GM18907 (cell line): ENCODE measurements at regions not wholly inside any gene's neighbourhood (a gene's known extent, or its start where the extent isn't known, plus 50 kb on each side); places are given as distances from the start of the nearest gene placed in this dataset.
"Not testable (repeated sequence)": the region's sequence is repeated elsewhere in the genome, so short reads cannot be mapped to it uniquely, and the experiment has no call there.

Source experiments
- ATAC-seq: cut with Tn5 transposase; IDR thresholded peaks from one replicate; pipeline ENCODE4 v1.9.1; 2021; ENCODE audit warnings: mild to moderate bottlenecking, moderate library complexity; ENCODE audit not compliant: unreplicated experiment

DNA sequence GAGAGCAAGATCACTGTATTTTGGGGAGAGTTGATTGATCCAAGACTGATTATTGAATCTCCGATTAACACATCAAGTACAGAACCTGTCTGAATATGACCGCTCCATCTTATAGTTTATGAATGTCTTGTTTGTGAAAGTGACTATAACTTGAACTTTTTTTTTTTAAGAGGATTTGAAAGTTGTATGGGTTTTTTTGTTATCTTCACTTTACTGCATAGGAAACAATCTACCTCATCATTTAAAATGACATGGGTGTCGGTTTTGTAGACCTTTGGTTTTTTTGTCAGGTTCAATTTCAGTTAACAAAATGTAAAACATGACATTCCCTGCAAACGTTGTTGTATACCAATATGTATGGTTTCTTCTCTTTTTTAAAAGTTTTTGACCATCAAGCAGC lies 103.0 kb upstream of the NUDT6 start:
- ATAC-seq: no peak

DNA sequence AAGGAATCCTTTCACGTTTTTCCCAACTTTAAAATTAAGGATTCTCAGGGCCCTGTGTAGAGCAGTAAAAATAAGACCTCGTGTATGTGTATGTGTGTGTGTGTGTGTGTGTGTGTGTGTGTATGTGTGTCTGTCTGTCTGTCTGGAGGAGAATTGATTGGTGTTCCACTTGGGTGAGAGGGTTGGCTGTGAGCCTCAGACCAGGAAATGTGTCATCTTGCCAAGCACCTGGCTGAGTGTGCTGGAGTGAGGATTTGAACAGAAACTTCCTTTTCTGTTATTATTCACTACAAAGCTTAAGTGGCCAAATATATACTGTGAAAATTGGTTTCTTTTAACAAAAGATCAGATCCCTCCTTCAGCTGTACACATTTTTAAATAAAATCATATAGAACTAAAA lies 103.6 kb upstream of the NUDT6 start:
- not testable (repeated sequence) for ATAC-seq

DNA sequence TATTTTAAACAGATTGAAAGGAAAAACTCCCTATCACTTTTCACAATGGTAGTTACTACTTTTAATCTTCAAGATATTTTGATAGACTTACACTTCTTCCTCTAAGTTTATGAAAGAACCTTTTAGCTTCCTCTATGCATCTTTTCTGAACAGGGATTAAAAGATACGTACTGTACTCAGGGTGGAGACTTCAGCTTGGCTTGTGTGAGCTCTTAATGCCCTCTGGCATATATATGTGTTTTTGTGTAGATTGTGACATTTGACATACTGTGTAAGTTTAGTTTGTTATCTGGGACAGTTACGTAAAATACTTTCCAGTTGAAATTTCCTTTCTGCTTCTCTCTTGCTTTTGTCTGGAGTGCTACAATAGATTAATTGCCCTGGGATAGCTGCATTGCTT lies 109.3 kb upstream of the NUDT6 start:
- no peak for ATAC-seq

DNA sequence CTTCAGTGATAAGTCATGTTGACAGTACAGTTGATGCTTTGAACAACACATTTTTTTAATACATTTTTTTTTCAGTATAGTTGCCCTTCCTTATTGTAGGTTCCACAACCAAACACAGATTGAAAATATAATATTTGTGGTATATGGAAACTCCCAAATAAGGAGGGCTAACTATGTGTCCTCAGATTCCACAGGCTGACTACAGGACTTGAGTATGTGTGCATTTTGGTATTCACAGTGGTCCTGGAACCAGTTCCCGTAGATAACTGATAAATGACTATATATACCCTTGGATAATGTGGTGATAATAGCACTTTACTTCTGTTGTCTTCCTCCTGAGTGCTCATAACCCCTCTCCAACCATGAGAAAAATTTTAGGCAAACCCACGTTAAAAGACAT lies 111.6 kb upstream of the NUDT6 start:
- no peak for ATAC-seq

DNA sequence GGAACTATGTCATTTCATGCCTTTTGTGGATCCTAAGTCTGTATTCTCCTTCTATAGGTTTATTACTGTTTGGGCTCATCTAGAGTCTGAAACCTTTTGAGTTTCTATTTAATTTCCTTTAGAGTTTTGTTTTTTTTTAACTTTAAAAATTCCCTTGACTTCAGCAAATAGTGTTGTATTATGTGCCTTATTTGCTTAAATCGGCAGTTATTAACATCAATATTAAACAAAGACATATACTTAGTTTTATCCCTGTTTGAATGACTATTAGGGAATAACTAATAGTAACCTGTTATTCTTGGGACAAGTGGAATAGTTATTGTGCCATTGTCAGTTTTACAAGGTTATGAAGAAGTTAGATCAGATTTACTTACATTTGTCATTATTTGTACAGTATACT lies 112.8 kb upstream of the NUDT6 start:
- ATAC-seq: no peak

DNA sequence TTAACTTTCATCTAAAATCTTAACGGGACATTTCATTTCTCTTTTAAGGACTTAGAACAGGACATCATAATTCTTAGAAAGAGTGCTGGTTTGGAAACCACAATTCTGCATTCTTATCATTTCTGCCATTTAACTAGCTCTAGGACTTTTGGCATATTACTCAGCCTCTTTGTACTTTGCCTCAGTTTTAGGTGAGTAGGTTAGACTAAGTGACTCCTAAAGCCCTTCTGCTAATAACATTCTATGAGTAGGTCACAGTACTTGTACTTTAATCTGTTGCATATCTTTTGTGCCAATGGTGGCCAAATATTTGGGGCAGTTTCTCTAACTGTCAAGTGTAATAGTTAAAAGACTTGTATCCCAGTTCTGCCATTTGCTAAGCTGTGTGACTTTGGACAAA lies 115.4 kb upstream of the NUDT6 start:
- no peak for ATAC-seq

DNA sequence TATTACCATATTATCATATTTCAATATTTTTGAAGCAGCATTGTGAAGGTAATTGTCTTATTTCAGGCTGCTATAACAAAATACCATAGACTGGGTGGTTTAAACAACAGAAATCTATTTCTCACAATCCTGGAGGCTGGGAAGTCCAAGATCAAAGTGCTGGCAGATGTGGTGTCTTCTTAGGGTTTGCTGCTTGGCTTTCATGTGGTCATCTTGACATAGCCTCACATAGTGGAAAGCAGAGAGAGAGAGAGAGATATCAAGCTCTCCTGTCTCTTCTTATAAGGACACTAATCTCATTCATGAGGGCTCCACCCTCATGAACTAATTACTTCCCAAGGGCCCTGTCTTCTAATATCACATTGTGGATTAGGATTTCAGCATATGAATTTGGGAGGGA lies 119.7 kb upstream of the NUDT6 start:
- no peak for ATAC-seq

DNA sequence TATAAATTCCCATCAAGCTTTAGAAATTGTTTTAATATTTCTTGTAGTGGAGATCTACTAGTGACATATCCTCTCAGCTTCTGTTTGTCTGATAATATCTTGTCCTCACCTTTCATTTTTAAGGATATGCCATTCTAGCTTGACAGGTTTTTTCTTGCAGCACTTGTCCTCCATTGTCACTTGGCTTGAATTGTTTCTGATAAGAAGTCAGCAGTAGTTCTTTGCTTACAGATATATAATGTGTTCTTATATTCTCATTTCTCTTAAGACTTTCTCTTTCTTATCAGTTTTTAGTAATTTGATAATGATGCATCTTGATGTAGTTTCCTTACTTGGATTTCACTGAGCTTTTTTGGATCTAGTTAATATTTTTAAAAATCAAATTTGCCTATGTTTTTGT lies 120.6 kb upstream of the NUDT6 start:
- no peak for ATAC-seq

DNA sequence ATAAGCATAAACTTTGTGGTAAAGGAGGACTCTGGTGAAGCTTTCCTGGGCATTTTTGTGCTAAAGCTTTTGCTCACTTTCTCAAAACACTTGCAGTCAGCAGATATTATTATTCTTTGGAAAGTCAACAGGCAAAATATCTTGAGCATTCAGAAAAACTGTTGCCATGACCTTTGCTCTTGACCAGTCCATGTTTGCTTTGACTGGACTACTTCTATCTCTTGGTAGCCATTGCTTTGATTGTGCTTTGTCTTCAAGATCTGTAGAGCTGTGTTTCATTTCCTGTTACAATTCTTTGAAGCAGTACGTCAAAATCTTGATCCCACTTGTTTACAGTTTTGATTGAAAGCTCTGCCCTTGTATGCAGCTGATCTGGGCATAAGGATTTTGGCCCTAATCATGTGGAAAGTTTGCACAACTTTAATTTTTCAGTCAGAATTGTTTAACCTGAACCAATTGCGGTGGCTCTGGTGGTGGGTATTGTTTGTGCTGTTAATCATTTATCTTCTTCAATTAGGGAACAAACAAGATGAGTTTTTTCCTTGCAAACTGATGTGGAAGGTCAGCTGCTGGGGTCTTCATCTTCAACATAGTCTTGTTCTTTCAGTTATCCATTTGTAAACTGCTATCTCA lies 121.5 kb upstream of the NUDT6 start:
- no peak for ATAC-seq

DNA sequence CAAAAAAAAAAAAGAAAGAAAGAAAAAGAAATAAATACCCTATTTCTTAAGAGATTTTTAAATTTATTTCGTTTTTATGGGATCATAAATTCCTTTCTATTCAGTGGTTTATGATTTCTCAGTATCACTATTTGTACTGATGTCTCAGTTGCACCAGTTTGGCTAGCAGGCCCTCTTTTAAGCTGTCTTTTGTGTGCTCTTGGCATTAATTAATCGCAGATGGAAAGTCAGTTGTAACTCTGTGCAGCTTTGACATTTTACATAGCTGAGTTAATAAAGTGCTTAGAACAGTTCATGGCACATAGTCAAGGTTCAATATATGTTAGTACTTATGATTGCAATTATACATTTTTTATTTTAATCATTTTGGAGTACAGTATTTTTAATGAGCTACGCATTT lies 123.7 kb upstream of the NUDT6 start:
- ATAC-seq: no peak

DNA sequence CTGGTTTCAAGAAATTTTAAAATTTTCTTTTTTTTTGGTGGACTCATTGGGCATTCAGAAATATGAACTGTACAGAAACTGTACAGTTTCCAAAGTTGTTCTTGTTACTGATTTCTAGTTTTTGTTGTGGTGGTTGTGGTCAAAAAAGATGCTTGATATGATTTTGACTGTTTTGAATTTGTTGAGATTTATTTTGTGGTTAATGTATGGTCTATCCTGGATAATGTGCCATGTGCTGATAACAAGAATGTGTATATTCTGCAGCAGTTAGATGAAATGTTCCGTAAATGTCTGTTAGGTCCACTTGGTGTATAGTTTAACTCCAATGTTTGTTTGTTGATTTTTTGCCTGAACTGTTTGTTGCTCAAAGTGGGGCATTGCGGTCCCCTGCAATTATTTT lies 127.6 kb upstream of the NUDT6 start:
- ATAC-seq: no peak

DNA sequence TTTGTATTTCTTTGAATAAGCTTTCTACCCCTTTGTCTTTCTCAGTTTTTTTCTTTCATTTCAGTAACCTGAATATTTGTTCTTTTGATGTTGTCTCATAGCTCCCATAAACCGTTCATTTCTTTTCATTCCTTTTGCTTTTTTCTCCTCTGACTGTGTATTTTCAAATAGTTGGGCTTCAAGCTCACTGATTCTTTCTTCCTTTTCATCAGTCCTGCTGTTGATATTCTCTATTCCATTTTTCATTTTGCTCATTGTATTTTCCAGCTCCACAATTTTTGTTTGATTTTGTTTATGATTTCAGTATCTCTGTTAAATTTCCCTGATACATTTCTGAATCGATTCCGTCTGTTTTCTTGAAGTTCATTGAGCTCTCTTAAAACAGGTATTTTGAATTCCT lies 129.6 kb upstream of the NUDT6 start:
- ATAC-seq: no peak

DNA sequence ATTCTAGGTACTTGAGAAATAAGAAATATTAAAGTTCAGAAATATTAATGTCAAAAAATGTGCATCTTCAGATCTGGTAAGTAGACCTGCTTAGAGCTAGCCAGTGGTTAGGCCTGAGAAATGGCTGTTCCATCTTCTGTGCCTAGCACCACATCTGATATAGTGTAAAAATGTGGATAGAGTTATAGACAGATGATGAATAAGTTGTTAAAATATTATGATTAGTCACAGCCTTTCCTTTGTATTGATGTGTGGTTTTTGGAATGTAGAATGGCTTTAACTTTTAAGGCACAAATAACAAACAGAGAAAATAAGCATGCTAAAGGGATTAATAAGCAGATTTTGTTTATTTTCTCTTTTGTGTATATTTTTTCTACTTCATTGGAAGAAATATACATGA lies 133.5 kb upstream of the NUDT6 start:
- ATAC-seq: no peak

DNA sequence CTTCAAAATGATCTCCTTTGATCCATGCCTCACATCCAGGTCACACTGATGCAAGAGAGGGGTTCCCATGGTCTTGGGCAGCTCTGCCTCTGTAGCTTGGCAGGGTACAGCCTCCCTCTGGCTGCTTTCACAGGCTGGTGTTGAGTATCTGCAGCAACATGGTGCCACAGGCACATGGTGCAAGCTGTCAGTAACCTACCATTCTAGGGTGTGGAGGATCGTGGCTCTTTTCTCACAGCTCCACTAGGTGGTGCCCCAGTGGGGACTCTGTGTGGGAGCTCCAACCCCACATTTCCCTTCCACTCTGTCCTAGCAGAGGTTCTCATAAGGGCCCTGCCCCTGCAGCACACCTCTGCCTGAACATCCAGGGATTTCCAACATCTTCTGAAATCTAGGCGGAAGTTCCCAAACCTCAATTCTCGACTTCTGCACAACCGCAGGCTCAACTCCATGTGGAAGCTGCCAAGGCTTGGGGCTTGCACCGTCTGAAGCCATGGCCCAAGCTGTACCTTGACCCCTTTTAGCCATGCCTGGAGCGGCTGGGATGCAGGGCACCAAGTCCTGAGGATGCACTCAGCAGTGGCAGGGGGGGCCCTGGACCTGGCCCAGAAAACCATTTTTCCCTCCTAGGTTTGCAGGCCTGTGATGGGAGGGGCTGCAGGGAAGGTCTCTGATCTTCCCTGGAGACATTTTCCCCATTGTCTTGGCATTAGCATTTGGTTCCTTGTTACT lies 137.8 kb upstream of the NUDT6 start:
- ATAC-seq: no peak

DNA sequence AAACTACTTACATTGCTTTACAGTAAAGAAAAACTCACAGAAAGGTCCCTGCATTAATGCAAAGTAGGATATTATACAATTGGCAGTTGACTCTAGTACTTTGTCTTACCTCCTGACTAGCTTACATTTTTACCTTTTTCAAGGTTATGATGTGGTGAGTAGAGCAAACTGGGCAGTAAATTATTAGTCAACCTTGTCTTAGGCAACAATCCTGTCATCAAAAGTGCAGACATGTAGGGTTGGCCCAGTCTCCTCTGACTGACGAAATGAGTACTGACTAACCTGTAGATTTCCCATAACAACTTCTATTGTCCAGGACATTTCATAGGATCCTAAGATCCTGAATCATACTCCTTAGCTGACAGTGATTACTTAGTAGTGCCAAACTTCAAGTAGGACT lies 142.0 kb upstream of the NUDT6 start:
- ATAC-seq: no peak

DNA sequence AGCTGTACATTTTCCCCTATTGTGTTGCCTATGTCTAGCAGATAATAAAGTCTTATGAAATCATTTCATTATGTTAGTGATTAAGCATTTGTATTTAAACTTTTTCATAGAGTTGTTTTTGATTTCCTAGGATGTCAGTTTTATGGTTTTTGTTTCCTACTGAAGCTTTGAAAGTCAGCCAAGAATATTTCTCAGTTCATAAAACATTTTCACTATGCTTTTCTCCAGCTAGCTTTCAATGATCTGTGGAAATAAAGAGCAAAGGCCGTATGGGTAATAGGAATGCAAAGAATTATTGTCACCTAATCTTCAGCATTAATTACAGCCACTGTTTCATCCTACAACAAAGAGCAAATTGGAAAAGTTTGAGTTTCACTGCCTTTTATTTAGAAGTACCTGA lies 145.7 kb upstream of the NUDT6 start:
- ATAC-seq: no peak

DNA sequence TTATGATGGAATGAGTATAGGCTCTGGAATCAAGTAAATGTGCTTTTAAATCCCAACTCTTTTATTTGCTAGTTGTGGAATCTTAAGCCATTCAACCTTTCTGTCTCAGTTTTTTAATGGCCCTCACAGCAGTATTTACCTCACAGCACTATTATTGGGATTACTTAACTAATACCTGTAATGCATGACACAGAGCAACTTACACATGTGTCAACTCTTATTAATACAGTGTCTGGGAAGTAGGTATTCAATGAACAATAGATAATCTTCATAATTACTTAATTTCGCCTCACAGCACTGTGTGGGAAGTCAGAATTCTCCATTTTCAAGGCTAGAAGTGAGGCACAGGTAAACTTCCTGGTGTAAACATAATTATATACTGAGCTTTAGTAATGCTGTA lies 149.7 kb upstream of the NUDT6 start:
- ATAC-seq: no peak

DNA sequence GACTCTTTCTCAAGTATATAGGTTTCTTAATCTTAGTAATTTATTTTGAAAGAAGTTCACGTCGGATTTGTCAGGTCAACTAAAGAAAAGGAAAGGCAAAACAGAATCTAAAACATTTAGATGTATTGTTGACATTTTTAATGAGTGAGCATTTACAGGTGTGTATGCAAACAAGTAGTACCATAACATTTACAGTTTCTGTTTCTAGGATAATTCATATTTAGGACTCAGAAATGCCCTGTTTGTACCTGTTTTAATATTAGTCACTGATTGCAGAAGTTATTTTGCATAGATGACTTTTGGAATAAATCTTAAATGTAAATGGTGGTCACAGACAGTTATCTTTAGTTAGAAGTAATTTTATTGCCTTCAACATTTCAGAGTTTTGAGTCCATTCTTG lies 151.3 kb upstream of the NUDT6 start:
- no peak for ATAC-seq

DNA sequence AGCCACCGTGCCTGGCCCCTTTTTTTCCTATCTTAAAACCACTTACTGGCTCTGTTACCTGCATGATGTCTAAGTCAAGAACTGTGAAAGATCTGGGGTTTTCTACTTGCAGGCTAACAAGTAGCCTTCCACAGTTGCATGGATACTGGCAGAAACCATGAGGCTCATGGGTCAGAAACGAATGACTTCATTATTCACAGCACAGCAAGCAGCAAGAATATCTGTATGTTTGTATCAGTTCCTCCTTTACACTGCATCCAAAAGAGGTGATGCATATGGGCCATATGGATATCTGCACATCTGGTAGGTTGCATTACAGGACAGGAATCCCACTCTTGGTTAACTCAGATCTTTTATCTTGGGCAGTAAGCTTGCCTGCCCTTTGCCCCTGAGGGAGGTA lies 154.9 kb upstream of the NUDT6 start:
- ATAC-seq: no peak

DNA sequence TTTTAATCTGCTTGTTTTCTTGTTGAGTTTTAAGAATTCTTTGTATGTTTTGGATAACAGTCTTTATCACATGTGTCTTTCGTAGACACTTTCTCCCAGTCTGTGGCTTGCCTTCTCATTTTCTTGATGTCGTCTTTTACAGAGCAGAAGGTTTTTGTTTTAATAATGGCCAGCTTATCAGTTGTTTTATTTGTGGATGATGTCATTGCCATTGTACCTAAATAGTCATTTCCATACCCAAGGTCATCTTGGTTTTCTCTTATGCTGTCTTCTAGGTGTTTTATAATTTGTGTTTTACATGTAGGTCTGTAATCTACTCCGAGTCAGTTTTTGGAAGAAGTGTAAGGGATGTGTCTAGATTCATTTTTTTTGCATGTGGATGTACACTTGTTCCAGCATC lies 159.6 kb upstream of the NUDT6 start:
- ATAC-seq: no peak

DNA sequence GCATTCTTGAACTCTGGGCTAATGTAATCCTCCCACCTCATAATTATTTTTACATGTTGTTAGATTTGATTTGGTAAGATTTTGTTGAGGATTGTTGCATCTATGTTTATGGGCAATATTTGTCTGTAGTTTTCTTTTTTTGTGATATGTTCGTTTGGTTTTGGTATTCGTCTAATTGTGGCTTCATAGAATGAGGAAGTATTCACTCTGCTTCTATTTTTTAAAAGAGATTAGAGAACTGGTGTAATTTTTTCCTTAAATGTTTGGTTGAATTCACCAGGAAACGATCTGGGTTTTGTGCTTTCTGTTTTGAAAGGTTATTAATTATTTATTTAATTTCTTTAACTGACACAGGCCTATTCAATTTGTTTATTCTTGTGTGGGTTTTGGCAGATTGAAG lies 161.2 kb upstream of the NUDT6 start:
- ATAC-seq: peak; percentile 43

DNA sequence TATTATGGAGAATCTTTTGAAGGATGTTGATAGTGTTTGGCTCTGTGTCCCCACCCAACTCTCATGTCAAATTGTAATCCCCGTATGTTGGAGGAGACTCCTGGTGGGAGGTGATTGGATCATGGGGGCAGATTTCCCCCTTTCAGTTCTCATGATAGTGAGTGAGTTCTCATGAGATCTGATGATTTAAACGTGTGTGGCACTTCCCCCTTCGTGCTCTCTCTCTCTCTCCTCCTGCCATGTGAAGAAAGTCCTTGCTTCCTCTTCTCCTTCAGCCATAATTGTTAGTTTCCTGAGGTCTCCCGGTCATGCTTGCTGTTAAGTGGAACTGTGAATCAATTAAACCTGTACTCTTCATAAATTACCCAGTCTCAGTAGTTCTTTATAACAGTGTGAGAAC lies 166.1 kb upstream of the NUDT6 start:
- no peak for ATAC-seq

DNA sequence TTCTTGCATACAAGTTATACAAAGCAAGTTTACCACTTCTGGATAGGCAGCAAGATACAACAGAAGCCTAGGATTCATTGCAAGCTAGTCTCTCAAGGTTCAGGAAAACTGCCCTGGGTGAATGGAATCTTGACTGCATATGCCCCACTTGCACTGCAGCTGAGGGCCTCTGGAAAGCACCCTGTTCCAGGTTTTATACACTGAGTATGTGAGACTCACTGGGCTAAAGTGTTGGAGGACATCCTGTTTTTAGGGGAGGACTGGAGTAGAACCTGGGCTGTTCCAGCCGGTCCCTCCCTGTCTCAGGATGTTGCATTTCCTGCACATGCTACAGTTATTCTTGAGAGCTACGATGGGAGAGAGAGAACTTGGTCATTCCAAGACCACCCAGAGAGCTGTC lies 168.5 kb upstream of the NUDT6 start:
- ATAC-seq: no peak
